ENCODE measurements at regions not wholly inside any gene's neighbourhood (a gene's known extent, or its start where the extent isn't known, plus 50 kb on each side); places are given as distances from the start of the nearest gene placed in this dataset.

DNA sequence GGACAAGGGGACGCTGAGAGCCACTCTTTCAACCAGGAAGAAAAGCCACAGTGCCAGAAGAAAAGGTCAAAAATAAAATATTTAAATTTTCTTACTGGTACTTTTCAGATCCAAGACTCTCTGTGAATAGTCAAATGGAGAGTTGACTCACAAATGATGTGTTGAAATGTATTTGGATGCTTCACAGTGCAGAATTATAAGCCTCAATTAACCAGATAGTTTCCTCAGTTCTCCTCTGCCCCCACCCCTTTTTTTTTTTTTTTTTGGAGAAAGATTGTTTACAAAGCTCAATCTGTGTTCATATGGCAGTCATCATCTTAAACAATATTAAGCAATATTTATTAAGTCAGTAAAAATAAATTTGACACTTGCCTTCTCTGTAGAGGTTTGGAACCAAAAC, 470.8 kb downstream of the FGF9 start:
- TF ChIP-seq REST (IDR thresholded peaks at IDR 0.05; ENCODE audit: insufficient read depth in 1 of 2, low read depth in 2 of 2, low read length in 1 of 2) (no peak), POLR2AphosphoS5 (IDR thresholded peaks at IDR 0.05; ENCODE audit: low read depth, low read length) (no peak)
- TF ChIP-seq, protein P1, sequence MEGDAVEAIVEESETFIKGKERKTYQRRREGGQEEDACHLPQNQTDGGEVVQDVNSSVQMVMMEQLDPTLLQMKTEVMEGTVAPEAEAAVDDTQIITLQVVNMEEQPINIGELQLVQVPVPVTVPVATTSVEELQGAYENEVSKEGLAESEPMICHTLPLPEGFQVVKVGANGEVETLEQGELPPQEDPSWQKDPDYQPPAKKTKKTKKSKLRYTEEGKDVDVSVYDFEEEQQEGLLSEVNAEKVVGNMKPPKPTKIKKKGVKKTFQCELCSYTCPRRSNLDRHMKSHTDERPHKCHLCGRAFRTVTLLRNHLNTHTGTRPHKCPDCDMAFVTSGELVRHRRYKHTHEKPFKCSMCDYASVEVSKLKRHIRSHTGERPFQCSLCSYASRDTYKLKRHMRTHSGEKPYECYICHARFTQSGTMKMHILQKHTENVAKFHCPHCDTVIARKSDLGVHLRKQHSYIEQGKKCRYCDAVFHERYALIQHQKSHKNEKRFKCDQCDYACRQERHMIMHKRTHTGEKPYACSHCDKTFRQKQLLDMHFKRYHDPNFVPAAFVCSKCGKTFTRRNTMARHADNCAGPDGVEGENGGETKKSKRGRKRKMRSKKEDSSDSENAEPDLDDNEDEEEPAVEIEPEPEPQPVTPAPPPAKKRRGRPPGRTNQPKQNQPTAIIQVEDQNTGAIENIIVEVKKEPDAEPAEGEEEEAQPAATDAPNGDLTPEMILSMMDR (IDR thresholded peaks at IDR 0.05) = no peak
